ENCODE measurements at regions not wholly inside any gene's neighbourhood (a gene's known extent, or its start where the extent isn't known, plus 50 kb on each side); places are given as distances from the start of the nearest gene placed in this dataset.

DNA sequence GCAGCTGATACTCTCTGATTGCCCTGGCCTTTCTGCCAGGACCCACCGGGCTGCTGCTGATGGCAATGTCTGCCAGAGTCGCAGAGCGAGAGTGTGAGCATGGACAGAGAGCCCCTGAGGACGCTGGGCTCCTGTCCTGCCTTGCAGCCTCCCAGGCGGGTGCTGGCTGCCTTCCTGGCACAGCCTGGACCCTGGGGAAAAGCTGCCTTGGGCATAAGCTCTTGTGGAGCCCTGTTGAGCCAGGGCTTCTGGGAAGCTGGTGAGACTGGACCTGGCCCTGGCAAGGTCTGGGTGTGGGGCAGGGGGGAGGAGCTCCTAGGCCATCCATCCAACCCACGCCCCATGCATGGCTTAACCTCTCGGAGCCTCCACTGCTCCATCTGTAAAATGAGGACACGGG, 105.8 kb upstream of the WNT4 start:
- TF ChIP-seq SUZ12 (IDR thresholded peaks at IDR 0.05) (no peak), ARNT (IDR thresholded peaks at IDR 0.05) (no peak), TARDBP (IDR thresholded peaks at IDR 0.05) (no peak), FOXA1 (IDR thresholded peaks at IDR 0.05) (no peak), BHLHE40 (IDR thresholded peaks at IDR 0.05; ENCODE audit: borderline replicate concordance) (no peak), FOXM1 (IDR thresholded peaks at IDR 0.05; ENCODE audit: borderline replicate concordance) (no peak), HDGF (IDR thresholded peaks at IDR 0.05; ENCODE audit: borderline replicate concordance) (no peak), FOXK2 (IDR thresholded peaks at IDR 0.05) (no peak)
